ENCODE measurements at regions not wholly inside any gene's neighbourhood (a gene's known extent, or its start where the extent isn't known, plus 50 kb on each side); places are given as distances from the start of the nearest gene placed in this dataset.

DNA sequence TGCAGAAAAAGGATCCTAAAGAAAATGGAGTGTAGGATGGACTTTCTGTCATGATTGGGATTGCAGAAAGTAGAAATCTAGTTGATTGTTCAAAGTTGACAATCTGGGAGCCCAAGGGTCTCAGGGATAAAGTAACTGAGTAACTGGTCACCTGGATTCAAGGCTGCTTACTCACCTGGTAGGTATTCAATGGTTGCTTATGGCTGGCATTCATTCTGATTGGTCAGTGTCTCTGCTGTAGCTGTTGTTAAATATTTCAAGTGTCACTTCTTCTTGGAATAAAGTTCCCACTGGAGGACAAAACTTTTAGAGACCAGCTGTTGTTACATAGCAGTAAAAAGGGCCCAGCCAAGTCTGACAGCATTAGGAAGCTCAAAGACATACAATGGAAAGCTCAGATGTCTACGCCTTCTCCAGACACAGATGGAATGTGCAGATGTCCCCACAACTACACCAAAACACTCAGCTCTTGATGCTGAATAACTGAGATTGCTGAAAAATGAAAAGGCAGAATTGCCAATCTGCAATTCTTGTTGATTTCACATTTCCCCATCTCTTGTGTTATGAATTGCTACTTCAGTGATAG, 106.9 kb downstream of the ZNF467 start:
- TF ChIP-seq, protein P1, sequence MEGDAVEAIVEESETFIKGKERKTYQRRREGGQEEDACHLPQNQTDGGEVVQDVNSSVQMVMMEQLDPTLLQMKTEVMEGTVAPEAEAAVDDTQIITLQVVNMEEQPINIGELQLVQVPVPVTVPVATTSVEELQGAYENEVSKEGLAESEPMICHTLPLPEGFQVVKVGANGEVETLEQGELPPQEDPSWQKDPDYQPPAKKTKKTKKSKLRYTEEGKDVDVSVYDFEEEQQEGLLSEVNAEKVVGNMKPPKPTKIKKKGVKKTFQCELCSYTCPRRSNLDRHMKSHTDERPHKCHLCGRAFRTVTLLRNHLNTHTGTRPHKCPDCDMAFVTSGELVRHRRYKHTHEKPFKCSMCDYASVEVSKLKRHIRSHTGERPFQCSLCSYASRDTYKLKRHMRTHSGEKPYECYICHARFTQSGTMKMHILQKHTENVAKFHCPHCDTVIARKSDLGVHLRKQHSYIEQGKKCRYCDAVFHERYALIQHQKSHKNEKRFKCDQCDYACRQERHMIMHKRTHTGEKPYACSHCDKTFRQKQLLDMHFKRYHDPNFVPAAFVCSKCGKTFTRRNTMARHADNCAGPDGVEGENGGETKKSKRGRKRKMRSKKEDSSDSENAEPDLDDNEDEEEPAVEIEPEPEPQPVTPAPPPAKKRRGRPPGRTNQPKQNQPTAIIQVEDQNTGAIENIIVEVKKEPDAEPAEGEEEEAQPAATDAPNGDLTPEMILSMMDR (IDR thresholded peaks at IDR 0.05; ENCODE audit: low read depth, low read length, poor library complexity, severe bottlenecking) = no peak
- TF ChIP-seq EZH2phosphoT487 (IDR thresholded peaks at IDR 0.05; ENCODE audit: borderline replicate concordance, low read length) = no peak
